ENCODE measurements at regions not wholly inside any gene's neighbourhood (a gene's known extent, or its start where the extent isn't known, plus 50 kb on each side); places are given as distances from the start of the nearest gene placed in this dataset.
A peak's percentile ranks its signal among the peaks of the same experiment; 100 is the strongest.
"Not testable (repeated sequence)": the region's sequence is repeated elsewhere in the genome, so short reads cannot be mapped to it uniquely, and the experiment has no call there.

DNA sequence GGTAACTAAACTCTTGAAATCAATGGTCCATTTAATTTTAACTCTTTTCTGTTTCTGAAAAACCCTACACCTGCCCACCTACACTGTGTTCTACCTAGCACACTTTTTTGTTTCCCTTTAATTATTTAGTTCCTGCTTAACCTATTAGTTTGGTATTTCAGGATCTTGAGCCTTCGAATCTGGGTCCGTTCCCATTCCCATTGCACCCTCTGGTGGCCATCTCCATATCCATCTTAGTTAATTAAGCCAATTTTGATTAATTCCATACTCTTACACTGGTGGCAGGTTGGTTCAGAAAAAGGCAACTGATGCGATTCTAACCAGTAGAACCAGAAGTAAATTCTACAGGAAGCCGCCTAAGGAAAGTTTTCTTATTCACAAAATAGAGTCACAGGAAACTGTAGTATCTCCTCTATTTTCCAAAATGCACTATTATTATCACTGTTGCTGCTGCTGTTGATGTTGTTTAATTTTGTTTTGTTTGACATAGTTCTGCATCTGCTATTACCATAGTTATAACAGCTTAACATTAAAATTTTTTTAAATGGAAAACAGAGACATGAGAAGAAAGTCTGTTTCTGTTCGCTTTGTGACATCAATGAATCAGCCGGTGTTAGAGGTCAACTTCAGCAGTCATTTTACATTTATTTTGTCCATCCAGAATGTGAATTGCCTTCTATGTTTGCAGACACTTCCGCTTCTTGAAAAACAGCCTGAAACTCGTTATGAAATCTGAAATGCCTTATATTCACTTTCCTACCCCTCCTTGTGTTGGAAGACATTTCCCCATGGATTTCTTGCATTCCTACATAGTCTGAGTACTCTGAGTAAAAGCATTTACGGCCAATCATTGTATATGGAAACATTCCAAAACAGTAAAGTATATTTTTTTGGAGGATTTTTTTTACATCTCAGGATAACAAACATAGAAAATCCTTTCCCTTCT is 115.5 kb upstream of the NCAM2 start:
- no peaks in the 10 kb centered on the region for H3K36me3 Mint-ChIP-seq
- no peaks in the 10 kb centered on the region for H3K9me3 Mint-ChIP-seq
- no peak for DNase-seq (ENCODE audit: extremely low spot score, unreplicated experiment)
- peak overlapping the region; percentile 45 for H3K4me3 Mint-ChIP-seq
- TF ChIP-seq, protein P1, sequence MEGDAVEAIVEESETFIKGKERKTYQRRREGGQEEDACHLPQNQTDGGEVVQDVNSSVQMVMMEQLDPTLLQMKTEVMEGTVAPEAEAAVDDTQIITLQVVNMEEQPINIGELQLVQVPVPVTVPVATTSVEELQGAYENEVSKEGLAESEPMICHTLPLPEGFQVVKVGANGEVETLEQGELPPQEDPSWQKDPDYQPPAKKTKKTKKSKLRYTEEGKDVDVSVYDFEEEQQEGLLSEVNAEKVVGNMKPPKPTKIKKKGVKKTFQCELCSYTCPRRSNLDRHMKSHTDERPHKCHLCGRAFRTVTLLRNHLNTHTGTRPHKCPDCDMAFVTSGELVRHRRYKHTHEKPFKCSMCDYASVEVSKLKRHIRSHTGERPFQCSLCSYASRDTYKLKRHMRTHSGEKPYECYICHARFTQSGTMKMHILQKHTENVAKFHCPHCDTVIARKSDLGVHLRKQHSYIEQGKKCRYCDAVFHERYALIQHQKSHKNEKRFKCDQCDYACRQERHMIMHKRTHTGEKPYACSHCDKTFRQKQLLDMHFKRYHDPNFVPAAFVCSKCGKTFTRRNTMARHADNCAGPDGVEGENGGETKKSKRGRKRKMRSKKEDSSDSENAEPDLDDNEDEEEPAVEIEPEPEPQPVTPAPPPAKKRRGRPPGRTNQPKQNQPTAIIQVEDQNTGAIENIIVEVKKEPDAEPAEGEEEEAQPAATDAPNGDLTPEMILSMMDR (conservative IDR thresholded peaks at IDR 0.05) = peak; percentile 88
- peaks cover 15% of the 10 kb centered on the region for H3K4me1 Mint-ChIP-seq (ENCODE audit: unreplicated experiment)
- H3K27me3 Mint-ChIP-seq = no peaks in the 10 kb centered on the region
- H3K27ac Mint-ChIP-seq = peak overlapping the region; percentile 64

DNA sequence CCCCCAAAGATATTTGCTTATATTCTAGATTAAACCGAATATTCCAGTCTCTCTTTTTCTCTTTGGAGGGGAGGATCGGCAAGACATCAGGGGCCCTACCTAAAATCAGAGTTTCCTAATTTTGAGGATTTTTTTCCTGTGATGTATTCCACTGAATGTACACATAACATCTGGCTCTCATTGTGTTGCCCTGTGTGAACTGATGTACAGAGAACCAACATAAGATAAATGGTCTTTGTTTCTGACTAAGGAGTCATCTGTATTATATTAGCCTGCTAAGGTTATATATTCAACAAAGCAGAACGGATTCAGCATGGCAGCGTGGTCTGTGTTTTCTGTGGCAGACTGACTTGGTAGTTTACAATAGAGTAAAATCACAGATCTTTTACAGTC is 114.8 kb upstream of the NCAM2 start:
- H3K36me3 Mint-ChIP-seq = no peaks in the 10 kb centered on the region
- TF ChIP-seq, protein P1 (conservative IDR thresholded peaks at IDR 0.05) = no peak
- peaks cover 15% of the 10 kb centered on the region for H3K4me1 Mint-ChIP-seq (ENCODE audit: unreplicated experiment)
- H3K27me3 Mint-ChIP-seq = no peaks in the 10 kb centered on the region
- no peaks in the 10 kb centered on the region for H3K9me3 Mint-ChIP-seq
- peak overlapping the region; percentile 45 for H3K4me3 Mint-ChIP-seq
- DNase-seq (ENCODE audit: extremely low spot score, unreplicated experiment) = no peak
- H3K27ac Mint-ChIP-seq = peak overlapping the region; percentile 64

DNA sequence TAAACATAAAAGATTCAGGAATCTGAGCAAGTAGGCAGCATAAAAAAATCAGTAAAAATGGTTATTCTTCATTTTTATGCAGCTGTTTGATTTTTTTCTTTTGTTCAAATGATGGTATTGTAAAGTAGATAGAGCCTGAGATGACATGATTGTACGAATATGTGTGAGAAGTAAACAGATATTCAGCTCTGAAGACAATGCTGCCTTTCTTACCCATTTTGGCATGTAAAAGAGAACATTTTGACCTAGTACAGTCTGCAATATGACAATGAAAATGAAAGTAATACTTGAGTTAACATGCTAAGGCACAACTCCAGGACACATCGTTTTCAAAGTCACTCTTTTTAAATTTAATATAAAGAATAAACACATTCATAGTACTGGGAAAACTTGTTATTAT is 95.7 kb upstream of the NCAM2 start:
- DNase-seq (ENCODE audit: extremely low spot score, unreplicated experiment) = no peak
- Mint-ChIP-seq H3K4me1 (ENCODE audit: unreplicated experiment) (no peaks in the 10 kb centered on the region), H3K36me3 (no peaks in the 10 kb centered on the region), H3K27ac (no peak overlapping the region), H3K4me3 (no peak overlapping the region), H3K9me3 (no peaks in the 10 kb centered on the region), H3K27me3 (no peaks in the 10 kb centered on the region)
- TF ChIP-seq, protein P1 (conservative IDR thresholded peaks at IDR 0.05) = no peak

DNA sequence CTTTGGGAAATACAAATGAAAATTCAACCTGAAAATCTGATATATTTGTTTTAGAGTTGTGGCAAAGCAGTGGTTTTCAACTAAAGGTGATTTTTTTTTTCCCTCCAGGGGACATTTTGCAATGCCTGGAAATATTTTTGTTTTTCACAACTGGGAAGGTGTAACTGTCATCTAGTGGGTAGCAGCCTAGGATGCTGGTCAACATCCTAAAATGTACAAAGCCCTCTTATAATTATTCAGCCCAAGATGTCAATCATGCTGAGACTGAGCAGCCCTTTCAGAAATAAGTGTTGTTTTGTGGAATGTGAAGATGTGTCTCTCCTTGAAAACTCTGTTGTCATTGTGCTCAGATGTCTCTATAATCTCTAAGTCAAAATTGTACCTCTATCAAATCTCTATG is 95.2 kb upstream of the NCAM2 start:
- Mint-ChIP-seq H3K9me3 (no peaks in the 10 kb centered on the region), H3K4me3 (no peak overlapping the region), H3K27me3 (no peaks in the 10 kb centered on the region), H3K27ac (no peak overlapping the region), H3K36me3 (no peaks in the 10 kb centered on the region), H3K4me1 (ENCODE audit: unreplicated experiment) (no peaks in the 10 kb centered on the region)
- TF ChIP-seq, protein P1 (conservative IDR thresholded peaks at IDR 0.05) = no peak
- no peak for DNase-seq (ENCODE audit: extremely low spot score, unreplicated experiment)

DNA sequence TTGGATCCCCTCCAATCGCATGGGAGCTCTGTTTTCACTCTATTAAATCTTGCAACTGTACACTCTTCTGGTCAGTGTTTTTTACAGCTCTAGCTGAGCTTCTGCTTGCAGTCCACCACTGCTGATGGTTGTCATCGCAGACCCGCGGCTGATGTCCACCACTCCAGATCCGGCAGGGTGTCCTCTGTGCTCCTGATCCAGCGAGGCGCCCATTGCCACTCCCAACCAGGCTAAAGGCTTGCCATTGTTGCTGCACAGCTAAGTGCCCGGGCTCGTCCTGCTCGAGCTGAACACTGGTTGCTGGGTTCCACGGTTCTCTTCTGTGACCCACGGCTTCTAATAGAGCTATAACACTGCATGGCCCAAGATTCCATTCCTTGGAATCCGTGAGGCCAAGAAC is 70.7 kb upstream of the NCAM2 start:
- DNase-seq (ENCODE audit: extremely low spot score, unreplicated experiment); H3K27me3 Mint-ChIP-seq; H3K4me1 Mint-ChIP-seq (ENCODE audit: unreplicated experiment); H3K36me3 Mint-ChIP-seq; H3K27ac Mint-ChIP-seq; H3K9me3 Mint-ChIP-seq; H3K4me3 Mint-ChIP-seq: not testable (repeated sequence)

DNA sequence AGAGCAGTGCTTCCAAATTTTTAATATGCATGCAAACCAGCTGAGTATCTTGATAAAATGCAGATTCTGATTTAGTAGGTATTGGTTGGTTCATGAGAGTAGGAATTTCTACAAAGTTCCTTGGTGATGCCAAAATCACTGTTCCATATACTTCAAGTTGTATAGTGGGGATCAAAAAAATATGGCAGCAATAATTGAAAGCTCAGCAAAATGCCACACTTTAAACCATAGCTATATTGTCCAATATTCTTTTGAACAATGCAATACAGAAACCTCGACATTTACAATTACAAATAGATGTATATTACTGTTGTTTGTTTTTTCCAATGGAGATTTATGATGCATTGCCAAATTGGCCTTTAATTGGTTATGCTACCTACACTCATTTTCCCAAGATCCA is 55.7 kb upstream of the NCAM2 start:
- no peaks in the 10 kb centered on the region for H3K9me3 Mint-ChIP-seq
- H3K4me1 Mint-ChIP-seq (ENCODE audit: unreplicated experiment) = peaks cover 19% of the 10 kb centered on the region
- DNase-seq (ENCODE audit: extremely low spot score, unreplicated experiment) = no peak
- TF ChIP-seq, protein P1 (conservative IDR thresholded peaks at IDR 0.05) = no peak
- no peaks in the 10 kb centered on the region for H3K27me3 Mint-ChIP-seq
- no peak overlapping the region for H3K4me3 Mint-ChIP-seq
- H3K36me3 Mint-ChIP-seq = no peaks in the 10 kb centered on the region
- no peak overlapping the region for H3K27ac Mint-ChIP-seq
